Stimulated activated naive CD8-positive, alpha-beta T cell treated with anti-CD3 and anti-CD28 coated beads, Interleukin-15, Interleukin-2, amounts not matched to agents 100 U/mL and 50 U/mL, for 24 hours (primary cell): ENCODE measurements at regions not wholly inside any gene's neighbourhood (a gene's known extent, or its start where the extent isn't known, plus 50 kb on each side); places are given as distances from the start of the nearest gene placed in this dataset.

Source experiments
- ATAC-seq: fragments of 150-1000 bp; cut with Tn5 transposase; one replicate; pipeline ENCODE4 v1.10.0; 2021
- DNase-seq: peaks from one replicate; pipeline ENCODE4 v3.0.0; 2021

GRCh38 chr7:41294556-41295454, 408.1 kb downstream of the INHBA start:
- no peak for DNase-seq
- ATAC-seq: no peak

GRCh38 chr7:41292487-41292886, 410.4 kb downstream of the INHBA start:
- no peak for ATAC-seq
- no peak for DNase-seq

- DNase-seq (no peak), ATAC-seq (no peak)
Measured at GRCh38 chr7:41287559-41288335, 415.1 kb downstream of the INHBA start.

GRCh38 chr7:41280491-41280890, 422.4 kb downstream of the INHBA start:
- ATAC-seq (no peak), DNase-seq (no peak)

- ATAC-seq (no peak), DNase-seq (no peak)
Measured at GRCh38 chr7:41277561-41277960, 425.3 kb downstream of the INHBA start.

GRCh38 chr7:41275255-41275654, 427.6 kb downstream of the INHBA start:
- ATAC-seq: no peak
- DNase-seq: no peak

- no peak for DNase-seq
- ATAC-seq: no peak
Measured at GRCh38 chr7:41274179-41274578, 428.7 kb downstream of the INHBA start.

GRCh38 chr7:41272664-41273063, 430.2 kb downstream of the INHBA start:
- ATAC-seq: no peak

GRCh38 chr7:41268878-41269277, 434.0 kb downstream of the INHBA start:
- ATAC-seq: no peak
- DNase-seq: no peak

More at GRCh38 chr7:41272664-41273063, 430.2 kb downstream of the INHBA start:
- DNase-seq: no peak

GRCh38 chr7:41261080-41261479, 441.8 kb downstream of the INHBA start:
- ATAC-seq (no peak), DNase-seq (no peak)

GRCh38 chr7:41257660-41258059, 445.2 kb downstream of the INHBA start:
- ATAC-seq: no peak
- no peak for DNase-seq

GRCh38 chr7:41256186-41256945, 446.5 kb downstream of the INHBA start:
- ATAC-seq: no peak

GRCh38 chr7:41255716-41256115, 447.2 kb downstream of the INHBA start:
- DNase-seq (no peak), ATAC-seq (no peak)

More at GRCh38 chr7:41256186-41256945, 446.5 kb downstream of the INHBA start:
- no peak for DNase-seq

- DNase-seq: no peak
- ATAC-seq: no peak
Measured at GRCh38 chr7:41255113-41255512, 447.8 kb downstream of the INHBA start.

GRCh38 chr7:41252957-41253356, 449.9 kb downstream of the INHBA start:
- no peak for ATAC-seq
- DNase-seq: no peak

- ATAC-seq (no peak), DNase-seq (no peak)
Measured at GRCh38 chr7:41252551-41252950, 450.3 kb downstream of the INHBA start.

GRCh38 chr7:41247143-41247865, 455.6 kb downstream of the INHBA start:
- DNase-seq (no peak), ATAC-seq (no peak)

- DNase-seq (no peak), ATAC-seq (no peak)
Measured at GRCh38 chr7:41245916-41246315, 457.0 kb downstream of the INHBA start.

GRCh38 chr7:41244246-41244645, 458.6 kb downstream of the INHBA start:
- no peak for DNase-seq
- no peak for ATAC-seq

- no peak for ATAC-seq
- DNase-seq: no peak
Measured at GRCh38 chr7:41241641-41242040, 461.2 kb downstream of the INHBA start.

- no peak for DNase-seq
- ATAC-seq: no peak
Measured at GRCh38 chr7:41239596-41239995, 463.3 kb downstream of the INHBA start.

GRCh38 chr7:41238851-41239331, 464.0 kb downstream of the INHBA start:
- ATAC-seq (no peak), DNase-seq (no peak)
